ENCODE measurements at regions not wholly inside any gene's neighbourhood (a gene's known extent, or its start where the extent isn't known, plus 50 kb on each side); places are given as distances from the start of the nearest gene placed in this dataset.

- H3K9ac ChIP-seq (ENCODE audit: extremely low read depth, insufficient read length, low read length): no peak overlapping the region
- no peak overlapping the region for H4K8ac ChIP-seq (replicated peaks; ENCODE audit: insufficient read length, low read depth, low read length)
- DNase-seq: no peak
- no peak overlapping the region for H3K56ac ChIP-seq (ENCODE audit: insufficient read length, low read depth, low read length)
- H4K91ac ChIP-seq (ENCODE audit: insufficient read length, low read depth, low read length): no peak overlapping the region
- no peak overlapping the region for H3K23ac ChIP-seq (ENCODE audit: insufficient read length, low read depth, low read length)
- H3K9me3 ChIP-seq (ENCODE audit: control insufficient read depth, low read depth, low read length): no peaks in the 10 kb centered on the region
- Mint-ChIP-seq H3K9me3 (no peaks in the 10 kb centered on the region), H3K27ac (peak overlapping the region in 1 of 3 experiments; percentile 14; a peak in 2 of 7 replicates), H3K4me1 (peaks cover 11 to 12% of the 10 kb centered on the region in 2 experiments), H3K36me3 (ENCODE audit: insufficient read depth in 1 of 3, low read depth in 3 of 3) (no peaks in the 10 kb centered on the region), H3K4me3 (no peak overlapping the region), H3K27me3 (ENCODE audit: low read depth) (no peaks in the 10 kb centered on the region)
- no peak for TF ChIP-seq CTCF (conservative IDR thresholded peaks at IDR 0.05)
- H3K27me3 ChIP-seq (ENCODE audit: insufficient read depth, low read length): no peaks in the 10 kb centered on the region
- H2BK15ac ChIP-seq (ENCODE audit: low read depth, low read length): no peak overlapping the region
- H3K4me2 ChIP-seq (ENCODE audit: insufficient read depth, insufficient read length, low read length): no peak overlapping the region
- H3K79me2 ChIP-seq (ENCODE audit: insufficient read depth, low read length): no peaks in the 10 kb centered on the region
- H3K14ac ChIP-seq (ENCODE audit: insufficient read depth, low read length): no peak overlapping the region
- no peaks in the 10 kb centered on the region for H3K23me2 ChIP-seq (ENCODE audit: insufficient read length, low read depth, low read length, poor library complexity, severe bottlenecking)
- no peak overlapping the region for H2BK12ac ChIP-seq (ENCODE audit: insufficient read length, low read depth, low read length)
- H3K27ac ChIP-seq (ENCODE audit: insufficient read length, low read depth, low read length): no peak overlapping the region
- no peaks in the 10 kb centered on the region for H3K79me1 ChIP-seq (ENCODE audit: insufficient read depth, low read depth, low read length, poor library complexity, severe bottlenecking)
- no peaks in the 10 kb centered on the region for H4K20me1 ChIP-seq (ENCODE audit: control insufficient read depth, insufficient read depth, insufficient read length)
- no peak overlapping the region for H2AK5ac ChIP-seq (ENCODE audit: insufficient read length, low read length)
- no peak overlapping the region for H2BK5ac ChIP-seq (ENCODE audit: insufficient read length, low read length)
- no peak overlapping the region for H4K5ac ChIP-seq (ENCODE audit: insufficient read length, low read depth, low read length)
- no peaks in the 10 kb centered on the region; the same call in 1 of the 2 replicates for H3K4me1 ChIP-seq (ENCODE audit: insufficient read depth, low read length)
- no peak overlapping the region for H2BK20ac ChIP-seq (ENCODE audit: low read depth, low read length, poor library complexity, severe bottlenecking)
- H3K18ac ChIP-seq (ENCODE audit: insufficient read length, low read depth, low read length): no peak overlapping the region
- no peak overlapping the region for H3T11ph ChIP-seq (ENCODE audit: low read length)
- no peak overlapping the region for H3K4ac ChIP-seq (ENCODE audit: low read depth, low read length)
- no peak overlapping the region for H2AFZ ChIP-seq (ENCODE audit: low read length)
- WGBS (ENCODE audit: extremely low coverage, insufficient read length, low lambda C conversion rate): no CpG with 5 or more reads among the region's 3 CpGs
- H2BK120ac ChIP-seq (ENCODE audit: low read depth, low read length, poor library complexity, severe bottlenecking): no peak overlapping the region
These were observed 224.0 kb upstream of the HHIP start for GRCh38 chr4:144421839-144422565.
